Esophagus (tissue), 2 donors: ENCODE measurements at regions not wholly inside any gene's neighbourhood (a gene's known extent, or its start where the extent isn't known, plus 50 kb on each side); places are given as distances from the start of the nearest gene placed in this dataset.
"Not testable (repeated sequence)": the region's sequence is repeated elsewhere in the genome, so short reads cannot be mapped to it uniquely, and the experiment has no call there.

Source experiments
- H3K27ac ChIP-seq, 2 donors: one replicate each; pipeline ENCODE4 v1.5.1; 2013; ENCODE audit warnings: low read depth in 2 of 2, mild to moderate bottlenecking in 2 of 2, inconsistent platforms in 1 of 2, low read length in 1 of 2, moderate library complexity in 1 of 2
- H3K27me3 ChIP-seq, 2 donors: one replicate each; pipeline ENCODE4 v1.6.1; 2013; ENCODE audit warnings: low read length in 2 of 2, control low read depth in 1 of 2, mild to moderate bottlenecking in 1 of 2; ENCODE audit not compliant: insufficient read depth in 2 of 2, control insufficient read depth in 1 of 2
- H3K36me3 ChIP-seq, 2 donors: one replicate each; pipeline ENCODE4 v1.6.1; 2013; ENCODE audit warnings: low read length in 1 of 2; ENCODE audit not compliant: control insufficient read depth in 2 of 2, insufficient read depth in 2 of 2
- H3K4me1 ChIP-seq, 2 donors: one replicate each; pipeline ENCODE4 v1.6.1; 2013; ENCODE audit warnings: low read length in 1 of 2; ENCODE audit not compliant: control insufficient read depth in 2 of 2, insufficient read depth in 2 of 2
- H3K4me3 ChIP-seq, 2 donors: one replicate each; pipeline ENCODE4 v1.5.1; 2013; ENCODE audit warnings: low read length in 2 of 2, mild to moderate bottlenecking in 2 of 2, low read depth in 1 of 2, moderate library complexity in 1 of 2
- H3K9me3 ChIP-seq, 2 donors: one replicate each; pipeline ENCODE4 v1.6.1; 2013; ENCODE audit warnings: mild to moderate bottlenecking in 2 of 2, low read depth in 1 of 2, low read length in 1 of 2, moderate library complexity in 1 of 2; ENCODE audit not compliant: control insufficient read depth in 2 of 2, insufficient read depth in 1 of 2
- WGBS, 2 donors: extraction: QIAGEN DNeasy Blood & Tissue Kit; methylation state at CpG; one replicate each; pipeline ENCODE4 v1.1.7; 2013; 5-methylcytosine and 5-hydroxymethylcytosine counted together
- donor health status: healthy with polysubstance abuse.
- donor health status: Bipolar disorder and iron deficiency.

GRCh38 chr2:87488991-87489390, 258.9 kb upstream of the PLGLB2 start:
- H3K27ac ChIP-seq = not testable (repeated sequence)

GRCh38 chr2:87494846-87495245, 253.0 kb upstream of the PLGLB2 start:
- H3K36me3 ChIP-seq, H3K4me3 ChIP-seq, H3K27ac ChIP-seq, H3K9me3 ChIP-seq, H3K27me3 ChIP-seq, H3K4me1 ChIP-seq: not testable (repeated sequence)
- WGBS, 2 donors = 71 to 86% methylated on average over 5 of the region's 5 CpGs

More at GRCh38 chr2:87488991-87489390, 258.9 kb upstream of the PLGLB2 start:
- 92 to 100% methylated on average over 3 of the region's 3 CpGs for WGBS, 2 donors
- H3K4me3 ChIP-seq, H3K27me3 ChIP-seq, H3K9me3 ChIP-seq, H3K36me3 ChIP-seq, H3K4me1 ChIP-seq: not testable (repeated sequence)

GRCh38 chr2:87495455-87495854, 252.4 kb upstream of the PLGLB2 start:
- not testable (repeated sequence) for H3K36me3 ChIP-seq, H3K9me3 ChIP-seq, H3K4me3 ChIP-seq, H3K4me1 ChIP-seq, H3K27me3 ChIP-seq, H3K27ac ChIP-seq
- WGBS, 2 donors = 88 to 90% methylated on average over 4 to 5 of the region's 5 CpGs

- H3K9me3 ChIP-seq, H3K4me1 ChIP-seq, H3K4me3 ChIP-seq, H3K27ac ChIP-seq, H3K36me3 ChIP-seq, H3K27me3 ChIP-seq: not testable (repeated sequence)
- WGBS, 2 donors = 21 to 33% methylated on average over 1 to 3 of the region's 6 CpGs
Observed at GRCh38 chr2:87496036-87497006, 251.6 kb upstream of the PLGLB2 start.

GRCh38 chr2:87497135-87497534, 250.8 kb upstream of the PLGLB2 start:
- H3K4me3 ChIP-seq, H3K27me3 ChIP-seq, H3K36me3 ChIP-seq, H3K4me1 ChIP-seq, H3K27ac ChIP-seq, H3K9me3 ChIP-seq: not testable (repeated sequence)
- WGBS, 2 donors = 27 to 71% methylated on average over 1 to 2 of the region's 3 CpGs

- not testable (repeated sequence) for H3K36me3 ChIP-seq, H3K27ac ChIP-seq, H3K4me3 ChIP-seq, H3K9me3 ChIP-seq, H3K4me1 ChIP-seq, H3K27me3 ChIP-seq
- WGBS, 2 donors = 71 to 78% methylated on average over 3 of the region's 4 CpGs
Observed at GRCh38 chr2:87497700-87498099, 250.2 kb upstream of the PLGLB2 start.

- H3K9me3 ChIP-seq, H3K36me3 ChIP-seq, H3K4me1 ChIP-seq, H3K4me3 ChIP-seq, H3K27me3 ChIP-seq, H3K27ac ChIP-seq: not testable (repeated sequence)
- WGBS, 2 donors = 58 to 66% methylated on average over 5 to 7 of the region's 12 CpGs
Observed at GRCh38 chr2:87498169-87498853, 249.6 kb upstream of the PLGLB2 start.

GRCh38 chr2:87498854-87499238, 249.0 kb upstream of the PLGLB2 start:
- H3K4me1 ChIP-seq, H3K27me3 ChIP-seq, H3K9me3 ChIP-seq, H3K27ac ChIP-seq, H3K36me3 ChIP-seq, H3K4me3 ChIP-seq: not testable (repeated sequence)
- WGBS, 2 donors = 75% methylated on average over 1 of the region's 7 CpGs; no CpG with 5 or more reads in 1 of the 2 donors

- not testable (repeated sequence) for H3K4me3 ChIP-seq, H3K4me1 ChIP-seq, H3K9me3 ChIP-seq, H3K36me3 ChIP-seq, H3K27me3 ChIP-seq, H3K27ac ChIP-seq
- 61 to 81% methylated on average over 3 to 4 of the region's 6 CpGs for WGBS, 2 donors
Observed at GRCh38 chr2:87499860-87500259, 248.0 kb upstream of the PLGLB2 start.

- H3K27me3 ChIP-seq, H3K4me1 ChIP-seq, H3K36me3 ChIP-seq, H3K27ac ChIP-seq, H3K9me3 ChIP-seq, H3K4me3 ChIP-seq: not testable (repeated sequence)
Observed at GRCh38 chr2:87500421-87500820, 247.5 kb upstream of the PLGLB2 start.
